ENCODE measurements at regions not wholly inside any gene's neighbourhood (a gene's known extent, or its start where the extent isn't known, plus 50 kb on each side); places are given as distances from the start of the nearest gene placed in this dataset.

GRCh38 chr6:155542036-155542435, 86.4 kb upstream of the NOX3 start:
- Histone ChIP-seq H3K4me1 (ENCODE audit: control insufficient read depth, extremely low read depth, insufficient read depth, low read length) (no peaks in the 10 kb centered on the region), H4K20me1 (ENCODE audit: control insufficient read depth, extremely low read depth, insufficient read depth, low read length) (no peaks in the 10 kb centered on the region), H3K79me2 (ENCODE audit: control insufficient read depth, insufficient read depth, low read length) (no peaks in the 10 kb centered on the region), H3K4me3 (ENCODE audit: control insufficient read depth in 2 of 3, extremely low read depth in 1 of 3, insufficient read depth in 2 of 3, low read depth in 1 of 3, low read length in 3 of 3) (no peak overlapping the region), H3K9me1 (ENCODE audit: control insufficient read depth, extremely low read depth, insufficient read depth, low read length) (no peaks in the 10 kb centered on the region), H3K27ac (ENCODE audit: control insufficient read depth, insufficient read depth, low read length) (no peak overlapping the region), H3K27me3 (ENCODE audit: control insufficient read depth, extremely low read depth, insufficient read depth, low read length) (no peaks in the 10 kb centered on the region), H3K9ac (ENCODE audit: control insufficient read depth, extremely low read depth, insufficient read depth, low read length) (no peak overlapping the region), H3K4me2 (ENCODE audit: control insufficient read depth, extremely low read depth, insufficient read depth, low read depth, low read length) (no peak overlapping the region), H3K36me3 (ENCODE audit: control insufficient read depth in 2 of 2, extremely low read depth in 1 of 2, insufficient read depth in 2 of 2, low read length in 2 of 2) (no peaks in the 10 kb centered on the region), H2AFZ (ENCODE audit: control insufficient read depth, low read length) (no peak overlapping the region), H3K9me3 (ENCODE audit: control insufficient read depth, low read depth, low read length) (no peaks in the 10 kb centered on the region)
- FAIRE-seq (no peak), DNase-seq (ENCODE audit: low read depth, low spot score) (no peak)
- no peak for TF ChIP-seq EZH2 (IDR thresholded peaks at IDR 0.05; ENCODE audit: low read length)
- TF ChIP-seq, protein P1, sequence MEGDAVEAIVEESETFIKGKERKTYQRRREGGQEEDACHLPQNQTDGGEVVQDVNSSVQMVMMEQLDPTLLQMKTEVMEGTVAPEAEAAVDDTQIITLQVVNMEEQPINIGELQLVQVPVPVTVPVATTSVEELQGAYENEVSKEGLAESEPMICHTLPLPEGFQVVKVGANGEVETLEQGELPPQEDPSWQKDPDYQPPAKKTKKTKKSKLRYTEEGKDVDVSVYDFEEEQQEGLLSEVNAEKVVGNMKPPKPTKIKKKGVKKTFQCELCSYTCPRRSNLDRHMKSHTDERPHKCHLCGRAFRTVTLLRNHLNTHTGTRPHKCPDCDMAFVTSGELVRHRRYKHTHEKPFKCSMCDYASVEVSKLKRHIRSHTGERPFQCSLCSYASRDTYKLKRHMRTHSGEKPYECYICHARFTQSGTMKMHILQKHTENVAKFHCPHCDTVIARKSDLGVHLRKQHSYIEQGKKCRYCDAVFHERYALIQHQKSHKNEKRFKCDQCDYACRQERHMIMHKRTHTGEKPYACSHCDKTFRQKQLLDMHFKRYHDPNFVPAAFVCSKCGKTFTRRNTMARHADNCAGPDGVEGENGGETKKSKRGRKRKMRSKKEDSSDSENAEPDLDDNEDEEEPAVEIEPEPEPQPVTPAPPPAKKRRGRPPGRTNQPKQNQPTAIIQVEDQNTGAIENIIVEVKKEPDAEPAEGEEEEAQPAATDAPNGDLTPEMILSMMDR (optimal IDR thresholded peaks at IDR 0.05 in 1 of 3, IDR thresholded peaks at IDR 0.05 in 1 of 3, conservative IDR thresholded peaks at IDR 0.05 in 1 of 3; ENCODE audit: extremely low read depth in 1 of 3, insufficient read depth in 2 of 3, low read length in 3 of 3), result no peak
- dilution Hi-C loops (cut with MboI; ENCODE audit: extremely low pct_ligation_motif_present, low sequenced_read_pairs), result no loop called here

DNA sequence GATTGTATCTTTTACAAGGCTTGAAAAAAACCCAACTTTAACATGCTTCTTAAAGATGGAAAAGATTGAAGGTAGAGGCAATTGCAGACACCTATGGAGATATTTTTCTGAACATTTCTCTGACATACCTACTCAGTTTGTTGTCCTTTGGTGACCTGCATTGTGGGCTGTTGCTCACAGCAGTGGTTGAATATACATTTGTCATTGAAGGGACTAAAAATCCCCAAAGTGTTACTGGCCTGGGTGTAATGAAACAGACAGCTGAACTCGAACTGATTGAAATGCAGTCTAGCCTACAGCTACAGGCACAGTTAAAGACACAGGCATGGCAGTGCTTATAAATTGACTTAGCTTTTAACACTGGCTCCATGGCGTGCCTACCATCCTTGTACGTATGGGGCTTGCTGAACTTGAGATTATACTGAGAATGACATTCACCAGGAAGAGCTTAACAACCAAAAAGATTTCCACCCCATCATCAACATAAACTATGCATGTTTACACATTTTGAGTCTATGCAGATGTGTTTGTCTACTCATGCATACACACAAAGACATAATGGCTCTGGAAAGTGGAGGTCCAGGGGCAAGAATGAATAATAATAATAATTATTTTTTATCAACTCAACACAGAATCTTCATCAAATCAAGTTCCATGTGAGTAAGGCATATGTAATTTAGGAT, 83.2 kb upstream of the NOX3 start:
- Histone ChIP-seq H3K79me2 (ENCODE audit: control insufficient read depth, insufficient read depth, low read length) (no peaks in the 10 kb centered on the region), H3K27me3 (ENCODE audit: control insufficient read depth, extremely low read depth, insufficient read depth, low read length) (no peaks in the 10 kb centered on the region), H3K9me3 (ENCODE audit: control insufficient read depth, low read depth, low read length) (no peaks in the 10 kb centered on the region), H4K20me1 (ENCODE audit: control insufficient read depth, extremely low read depth, insufficient read depth, low read length) (no peaks in the 10 kb centered on the region), H2AFZ (ENCODE audit: control insufficient read depth, low read length) (no peak overlapping the region), H3K27ac (ENCODE audit: control insufficient read depth, insufficient read depth, low read length) (no peak overlapping the region), H3K4me3 (ENCODE audit: control insufficient read depth in 2 of 3, extremely low read depth in 1 of 3, insufficient read depth in 2 of 3, low read depth in 1 of 3, low read length in 3 of 3) (no peak overlapping the region), H3K36me3 (ENCODE audit: control insufficient read depth in 2 of 2, extremely low read depth in 1 of 2, insufficient read depth in 2 of 2, low read length in 2 of 2) (no peaks in the 10 kb centered on the region), H3K4me2 (ENCODE audit: control insufficient read depth, extremely low read depth, insufficient read depth, low read depth, low read length) (no peak overlapping the region), H3K9ac (ENCODE audit: control insufficient read depth, extremely low read depth, insufficient read depth, low read length) (no peak overlapping the region), H3K4me1 (ENCODE audit: control insufficient read depth, extremely low read depth, insufficient read depth, low read length) (no peaks in the 10 kb centered on the region), H3K9me1 (ENCODE audit: control insufficient read depth, extremely low read depth, insufficient read depth, low read length) (no peaks in the 10 kb centered on the region)
- TF ChIP-seq, protein P1 (optimal IDR thresholded peaks at IDR 0.05 in 1 of 3, IDR thresholded peaks at IDR 0.05 in 1 of 3, conservative IDR thresholded peaks at IDR 0.05 in 1 of 3; ENCODE audit: extremely low read depth in 1 of 3, insufficient read depth in 2 of 3, low read length in 3 of 3), result no peak
- TF ChIP-seq EZH2 (IDR thresholded peaks at IDR 0.05; ENCODE audit: low read length), result no peak
- dilution Hi-C loops (cut with MboI; ENCODE audit: extremely low pct_ligation_motif_present, low sequenced_read_pairs), result no loop called here
- DNase-seq (ENCODE audit: low read depth, low spot score) (no peak), FAIRE-seq (no peak)

All from keratinocyte (primary cell).